HUES64 (cell line): ENCODE measurements at regions not wholly inside any gene's neighbourhood (a gene's known extent, or its start where the extent isn't known, plus 50 kb on each side); places are given as distances from the start of the nearest gene placed in this dataset.

ENCODE experiments used
- H3K27ac ChIP-seq: 2 replicates; pipeline ENCODE4 v1.7.0; 2013; ENCODE audit warnings: low read depth, low read length, inconsistent platforms
- H3K27me3 ChIP-seq: 2 replicates; pipeline ENCODE4 v1.6.1; 2013; ENCODE audit warnings: mild to moderate bottlenecking, low read length; ENCODE audit not compliant: insufficient read depth
- H3K36me3 ChIP-seq: 2 replicates; pipeline ENCODE4 v1.6.1; 2013; ENCODE audit warnings: mild to moderate bottlenecking, low read length; ENCODE audit not compliant: insufficient read depth
- H3K4me1 ChIP-seq: 2 replicates; pipeline ENCODE4 v1.6.1; 2013; ENCODE audit warnings: mild to moderate bottlenecking, low read length, moderate library complexity; ENCODE audit not compliant: insufficient read depth
- H3K4me3 ChIP-seq: 2 replicates; pipeline ENCODE4 v1.5.1; 2013; ENCODE audit warnings: mild to moderate bottlenecking, low read length, moderate library complexity
- H3K9ac ChIP-seq: 2 replicates; pipeline ENCODE4 v1.6.1; 2013; ENCODE audit warnings: mild to moderate bottlenecking, low read depth, low read length
- H3K9me3 ChIP-seq: 2 replicates; pipeline ENCODE4 v1.6.1; 2013; ENCODE audit warnings: low read depth, low read length; ENCODE audit not compliant: insufficient read depth
- WGBS: fragments of 150-250, 120-280 bp; methylation state at CpG from one replicate; pipeline ENCODE4 v1.1.7; 2013; ENCODE audit warnings: missing lambda C conversion rate; 5-methylcytosine and 5-hydroxymethylcytosine counted together

GRCh38 chrY:7448687-7449086 lies 537.1 kb upstream of the AMELY start:
- Histone ChIP-seq H3K36me3 (no peaks in the 10 kb centered on the region), H3K4me3 (no peak overlapping the region), H3K4me1 (no peaks in the 10 kb centered on the region), H3K9ac (no peak overlapping the region), H3K27me3 (no peaks in the 10 kb centered on the region), H3K27ac (no peak overlapping the region), H3K9me3 (no peaks in the 10 kb centered on the region)
- 82% methylated on average over 3 of the region's 3 CpGs for WGBS

GRCh38 chrY:7447881-7448516 lies 536.4 kb upstream of the AMELY start:
- Histone ChIP-seq H3K27me3 (no peaks in the 10 kb centered on the region), H3K36me3 (no peaks in the 10 kb centered on the region), H3K4me3 (no peak overlapping the region), H3K27ac (no peak overlapping the region), H3K4me1 (no peaks in the 10 kb centered on the region), H3K9me3 (no peaks in the 10 kb centered on the region), H3K9ac (no peak overlapping the region)
- WGBS: 89% methylated on average over 7 of the region's 8 CpGs

GRCh38 chrY:7444141-7444540 lies 532.6 kb upstream of the AMELY start:
- Histone ChIP-seq H3K4me1 (no peaks in the 10 kb centered on the region), H3K4me3 (no peak overlapping the region), H3K9me3 (no peaks in the 10 kb centered on the region), H3K27me3 (no peaks in the 10 kb centered on the region), H3K27ac (no peak overlapping the region), H3K9ac (no peak overlapping the region), H3K36me3 (no peaks in the 10 kb centered on the region)
- 82% methylated on average over 3 of the region's 3 CpGs for WGBS

- Histone ChIP-seq H3K27ac (no peak overlapping the region), H3K9ac (no peak overlapping the region), H3K4me1 (no peaks in the 10 kb centered on the region), H3K4me3 (no peak overlapping the region), H3K9me3 (no peaks in the 10 kb centered on the region), H3K27me3 (no peaks in the 10 kb centered on the region), H3K36me3 (no peaks in the 10 kb centered on the region)
- WGBS: 85% methylated on average over 4 of the region's 4 CpGs
Observed at GRCh38 chrY:7440796-7441530, 529.4 kb upstream of the AMELY start.

- Histone ChIP-seq H3K27ac (no peak overlapping the region), H3K4me1 (no peaks in the 10 kb centered on the region), H3K9me3 (no peaks in the 10 kb centered on the region), H3K4me3 (no peak overlapping the region), H3K27me3 (no peaks in the 10 kb centered on the region), H3K36me3 (no peaks in the 10 kb centered on the region), H3K9ac (no peak overlapping the region)
- no CpG with 5 or more reads among the region's 1 CpG for WGBS
Observed at GRCh38 chrY:7437086-7437485, 525.5 kb upstream of the AMELY start.

GRCh38 chrY:7433817-7434809 lies 522.6 kb upstream of the AMELY start:
- no peaks in the 10 kb centered on the region for H3K9me3 ChIP-seq
- H3K4me1 ChIP-seq: no peaks in the 10 kb centered on the region
- no peak overlapping the region for H3K9ac ChIP-seq
- H3K27me3 ChIP-seq: no peaks in the 10 kb centered on the region
- H3K36me3 ChIP-seq: no peaks in the 10 kb centered on the region
- H3K27ac ChIP-seq: no peak overlapping the region
- H3K4me3 ChIP-seq: no peak overlapping the region
- WGBS: 93% methylated on average over 9 of the region's 10 CpGs

GRCh38 chrY:7419165-7419564 lies 507.6 kb upstream of the AMELY start:
- no peaks in the 10 kb centered on the region for H3K27me3 ChIP-seq
- 92% methylated on average over 3 of the region's 3 CpGs for WGBS
- H3K4me1 ChIP-seq: 0 out of 2 replicates have a peak, but pooled peaks cover 4% of the 10 kb centered on the region
- H3K9ac ChIP-seq: no peak overlapping the region
- no peaks in the 10 kb centered on the region for H3K36me3 ChIP-seq
- no peak overlapping the region for H3K27ac ChIP-seq
- H3K9me3 ChIP-seq: no peaks in the 10 kb centered on the region
- no peak overlapping the region for H3K4me3 ChIP-seq

- 95% methylated on average over 16 of the region's 16 CpGs for WGBS
- Histone ChIP-seq H3K9ac (no peak overlapping the region), H3K4me1 (0 out of 2 replicates have a peak, but pooled peaks cover 4% of the 10 kb centered on the region), H3K27me3 (no peaks in the 10 kb centered on the region), H3K27ac (no peak overlapping the region), H3K4me3 (no peak overlapping the region), H3K9me3 (no peaks in the 10 kb centered on the region), H3K36me3 (no peaks in the 10 kb centered on the region)
Observed at GRCh38 chrY:7417946-7418345, 506.4 kb upstream of the AMELY start.

- H3K4me1 ChIP-seq: 0 out of 2 replicates have a peak, but pooled peaks cover 2% of the 10 kb centered on the region
- no peak overlapping the region for H3K9ac ChIP-seq
- no peak overlapping the region for H3K27ac ChIP-seq
- WGBS: 94% methylated on average over 2 of the region's 3 CpGs
- H3K9me3 ChIP-seq: no peaks in the 10 kb centered on the region
- no peaks in the 10 kb centered on the region for H3K36me3 ChIP-seq
- H3K4me3 ChIP-seq: no peak overlapping the region
- no peaks in the 10 kb centered on the region for H3K27me3 ChIP-seq
Observed at GRCh38 chrY:7416406-7416805, 504.9 kb upstream of the AMELY start.

GRCh38 chrY:7415157-7415633 lies 503.6 kb upstream of the AMELY start:
- WGBS: 97% methylated on average over 6 of the region's 7 CpGs
- no peak overlapping the region for H3K9ac ChIP-seq
- H3K9me3 ChIP-seq: no peaks in the 10 kb centered on the region
- H3K27me3 ChIP-seq: no peaks in the 10 kb centered on the region
- no peak overlapping the region for H3K4me3 ChIP-seq
- H3K27ac ChIP-seq: no peak overlapping the region
- H3K36me3 ChIP-seq: no peaks in the 10 kb centered on the region
- H3K4me1 ChIP-seq: no peaks in the 10 kb centered on the region

GRCh38 chrY:7390056-7390455 lies 478.5 kb upstream of the AMELY start:
- Histone ChIP-seq H3K4me1 (no peaks in the 10 kb centered on the region), H3K27me3 (peaks cover 24% of the 10 kb centered on the region), H3K36me3 (no peaks in the 10 kb centered on the region), H3K9me3 (peaks cover 4% of the 10 kb centered on the region; the same call in 1 of the 2 replicates), H3K27ac (no peak overlapping the region), H3K4me3 (no peak overlapping the region), H3K9ac (no peak overlapping the region)
- WGBS: 90% methylated on average over 4 of the region's 4 CpGs
